WTC11 (cell line): ENCODE measurements at regions not wholly inside any gene's neighbourhood (a gene's known extent, or its start where the extent isn't known, plus 50 kb on each side); places are given as distances from the start of the nearest gene placed in this dataset.

ENCODE experiments used
- ATAC-seq: fragments of 200-7000 bp; cut with Tn5 transposase; 2 replicates; pipeline ENCODE4 v1.10.0; 2021; ENCODE audit warnings: mild to moderate bottlenecking, moderate library complexity
- CTCF ChIA-PET: fragments of 300-600 bp; sonication (Branson Sonifier 250); formaldehyde crosslinking; loops from one replicate; lab custom pipeline; 2021; ENCODE audit warnings: antibody characterized with exemption; lab: Charles Lee
- POLR2A ChIA-PET: fragments of 350-600 bp; sonication (Branson Sonifier 250); formaldehyde crosslinking; loops from one replicate; lab custom pipeline; 2021; ENCODE audit warnings: antibody characterized with exemption; lab: Charles Lee
- DNase-seq: peaks from one replicate; pipeline ENCODE4 v3.0.0; 2021; ENCODE audit warnings: low spot score
- H3K27ac Mint-ChIP-seq: 2 replicates; pipeline ENCODE4 v1.8.0; 2021; ENCODE audit warnings: mixed read lengths
- H3K27me3 Mint-ChIP-seq: 2 replicates; pipeline ENCODE4 v1.8.0; 2021; ENCODE audit warnings: low read depth, mild to moderate bottlenecking, moderate library complexity, mixed read lengths
- H3K36me3 Mint-ChIP-seq: 2 replicates; pipeline ENCODE4 v1.8.0; 2021; ENCODE audit warnings: mixed read lengths
- H3K4me1 Mint-ChIP-seq: 2 replicates; pipeline ENCODE4 v1.8.0; 2022; ENCODE audit warnings: mixed read lengths
- H3K4me3 Mint-ChIP-seq: 2 replicates; pipeline ENCODE4 v1.8.0; 2021; ENCODE audit warnings: mild to moderate bottlenecking, moderate library complexity, mixed read lengths
- H3K9me3 Mint-ChIP-seq: 2 replicates; pipeline ENCODE4 v1.8.0; 2021; ENCODE audit warnings: mixed read lengths
- CBFB ChIP-seq: sonication (generic); formaldehyde crosslinking; IDR thresholded peaks from 2 replicates; pipeline ENCODE4 v1.8.1; 2022; ENCODE audit warnings: mild to moderate bottlenecking, low read depth, missing genetic modification reagents
- ESRRA ChIP-seq: sonication (generic); formaldehyde crosslinking; IDR thresholded peaks from 2 replicates; pipeline ENCODE4 v1.8.1; 2022; ENCODE audit warnings: mild to moderate bottlenecking, missing genetic modification reagents, borderline replicate concordance
- ETV6 ChIP-seq: sonication (generic); formaldehyde crosslinking; IDR thresholded peaks from 2 replicates; pipeline ENCODE4 v1.8.1; 2022; ENCODE audit warnings: mild to moderate bottlenecking, missing genetic modification reagents
- GRHL2 ChIP-seq: fragments of 250-450 bp; sonication (Bioruptor Pico); IDR thresholded peaks from 2 replicates; pipeline ENCODE4 v1.8.0; 2022; ENCODE audit warnings: mild to moderate bottlenecking, moderate library complexity; ENCODE audit not compliant: insufficient replicate concordance, severe bottlenecking
- JUN ChIP-seq: sonication (generic); formaldehyde crosslinking; IDR thresholded peaks from 2 replicates; pipeline ENCODE4 v1.8.0; 2023; ENCODE audit warnings: mild to moderate bottlenecking, missing genetic modification reagents
- MXD4 ChIP-seq: fragments of 250-450 bp; sonication (Bioruptor Pico); IDR thresholded peaks from 2 replicates; pipeline ENCODE4 v1.8.0; 2021; ENCODE audit warnings: mild to moderate bottlenecking, moderate library complexity, borderline replicate concordance
- OVOL2 ChIP-seq: fragments of 250-450 bp; sonication (Bioruptor Pico); IDR thresholded peaks from 2 replicates; pipeline ENCODE4 v1.9.0; 2021; ENCODE audit warnings: mild to moderate bottlenecking, borderline replicate concordance
- RELA ChIP-seq: sonication (generic); formaldehyde crosslinking; IDR thresholded peaks from 2 replicates; pipeline ENCODE4 v1.8.1; 2022; ENCODE audit warnings: missing genetic modification reagents, mild to moderate bottlenecking, borderline replicate concordance
- SMAD3 ChIP-seq: sonication (generic); formaldehyde crosslinking; IDR thresholded peaks from 2 replicates; pipeline ENCODE4 v1.8.0; 2022; ENCODE audit warnings: missing genetic modification reagents, mild to moderate bottlenecking, borderline replicate concordance
- TEAD1 ChIP-seq: sonication (generic); formaldehyde crosslinking; IDR thresholded peaks from 2 replicates; pipeline ENCODE4 v1.8.0; 2022; ENCODE audit warnings: mild to moderate bottlenecking, missing genetic modification reagents
- ZNF138 ChIP-seq: sonication (generic); formaldehyde crosslinking; conservative IDR thresholded peaks from 2 replicates; pipeline ENCODE4 v1.8.1; 2022; ENCODE audit warnings: mild to moderate bottlenecking, moderate library complexity, missing genetic modification reagents
- ZNF671 ChIP-seq: fragments of 250-450 bp; sonication (Bioruptor Pico); IDR thresholded peaks from 2 replicates; pipeline ENCODE4 v1.8.0; 2021; ENCODE audit warnings: mild to moderate bottlenecking
- TF ChIP-seq, protein P1 (sequence below): fragments of 250-450 bp; sonication (Bioruptor Pico); IDR thresholded peaks from 2 replicates; pipeline ENCODE4 v1.9.0; 2021; ENCODE audit warnings: mild to moderate bottlenecking, borderline replicate concordance
- TF ChIP-seq, protein P2 (sequence below): sonication (generic); formaldehyde crosslinking; IDR thresholded peaks from 2 replicates; pipeline ENCODE4 v1.8.0; 2023; ENCODE audit warnings: missing genetic modification reagents, mild to moderate bottlenecking, borderline replicate concordance
- TF ChIP-seq, protein P3 (sequence below): sonication (generic); formaldehyde crosslinking; IDR thresholded peaks from 2 replicates; pipeline ENCODE4 v1.8.1; 2022; ENCODE audit warnings: mild to moderate bottlenecking, moderate library complexity, missing genetic modification reagents
- TF ChIP-seq, protein P4 (sequence below): sonication (generic); formaldehyde crosslinking; conservative IDR thresholded peaks from 2 replicates; pipeline ENCODE4 v1.8.1; 2022; ENCODE audit warnings: mild to moderate bottlenecking, missing genetic modification reagents
- TF ChIP-seq, protein P5 (sequence below): sonication (generic); formaldehyde crosslinking; IDR thresholded peaks from 2 replicates; pipeline ENCODE4 v1.8.1; 2023; ENCODE audit warnings: mild to moderate bottlenecking, missing genetic modification reagents
- TF ChIP-seq, protein P6 (sequence below): sonication (generic); formaldehyde crosslinking; IDR thresholded peaks from 2 replicates; pipeline ENCODE4 v1.8.1; 2023; ENCODE audit warnings: mild to moderate bottlenecking, missing genetic modification reagents, moderate library complexity
- TF ChIP-seq, protein P7 (sequence below): sonication (generic); formaldehyde crosslinking; IDR thresholded peaks from 2 replicates; pipeline ENCODE4 v1.8.1; 2023; ENCODE audit warnings: mild to moderate bottlenecking, missing genetic modification reagents
- TF ChIP-seq, protein P8 (sequence below): sonication (generic); formaldehyde crosslinking; IDR thresholded peaks from 2 replicates; pipeline ENCODE4 v1.8.0; 2022; ENCODE audit warnings: mild to moderate bottlenecking, missing genetic modification reagents

DNA sequence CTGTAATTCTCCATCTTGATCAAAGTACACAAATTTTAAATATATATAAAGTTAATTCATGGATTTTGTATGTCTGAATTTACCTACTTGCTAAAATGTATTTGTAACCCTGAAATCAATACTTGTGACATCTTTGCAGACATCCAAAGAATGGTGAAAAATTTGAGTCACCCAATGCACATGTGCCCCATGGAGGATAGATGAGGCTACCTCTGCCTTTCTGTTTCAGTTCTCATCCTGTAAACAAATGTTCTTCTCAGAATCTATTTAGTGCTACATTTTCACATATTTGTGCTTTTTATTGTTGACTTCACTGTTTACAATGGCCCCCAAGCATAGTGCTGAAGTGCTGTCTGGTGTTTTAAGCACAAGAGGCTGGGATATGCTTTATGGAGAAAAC is 171.5 kb downstream of the LRATD1 start (continued):
- TF ChIP-seq CBFB (CRISPR knock-in tag): no peak
- TF ChIP-seq GRHL2 (CRISPR knock-in tag): no peak
- no peak for TF ChIP-seq OVOL2 (CRISPR knock-in tag)
- TF ChIP-seq, protein P1, sequence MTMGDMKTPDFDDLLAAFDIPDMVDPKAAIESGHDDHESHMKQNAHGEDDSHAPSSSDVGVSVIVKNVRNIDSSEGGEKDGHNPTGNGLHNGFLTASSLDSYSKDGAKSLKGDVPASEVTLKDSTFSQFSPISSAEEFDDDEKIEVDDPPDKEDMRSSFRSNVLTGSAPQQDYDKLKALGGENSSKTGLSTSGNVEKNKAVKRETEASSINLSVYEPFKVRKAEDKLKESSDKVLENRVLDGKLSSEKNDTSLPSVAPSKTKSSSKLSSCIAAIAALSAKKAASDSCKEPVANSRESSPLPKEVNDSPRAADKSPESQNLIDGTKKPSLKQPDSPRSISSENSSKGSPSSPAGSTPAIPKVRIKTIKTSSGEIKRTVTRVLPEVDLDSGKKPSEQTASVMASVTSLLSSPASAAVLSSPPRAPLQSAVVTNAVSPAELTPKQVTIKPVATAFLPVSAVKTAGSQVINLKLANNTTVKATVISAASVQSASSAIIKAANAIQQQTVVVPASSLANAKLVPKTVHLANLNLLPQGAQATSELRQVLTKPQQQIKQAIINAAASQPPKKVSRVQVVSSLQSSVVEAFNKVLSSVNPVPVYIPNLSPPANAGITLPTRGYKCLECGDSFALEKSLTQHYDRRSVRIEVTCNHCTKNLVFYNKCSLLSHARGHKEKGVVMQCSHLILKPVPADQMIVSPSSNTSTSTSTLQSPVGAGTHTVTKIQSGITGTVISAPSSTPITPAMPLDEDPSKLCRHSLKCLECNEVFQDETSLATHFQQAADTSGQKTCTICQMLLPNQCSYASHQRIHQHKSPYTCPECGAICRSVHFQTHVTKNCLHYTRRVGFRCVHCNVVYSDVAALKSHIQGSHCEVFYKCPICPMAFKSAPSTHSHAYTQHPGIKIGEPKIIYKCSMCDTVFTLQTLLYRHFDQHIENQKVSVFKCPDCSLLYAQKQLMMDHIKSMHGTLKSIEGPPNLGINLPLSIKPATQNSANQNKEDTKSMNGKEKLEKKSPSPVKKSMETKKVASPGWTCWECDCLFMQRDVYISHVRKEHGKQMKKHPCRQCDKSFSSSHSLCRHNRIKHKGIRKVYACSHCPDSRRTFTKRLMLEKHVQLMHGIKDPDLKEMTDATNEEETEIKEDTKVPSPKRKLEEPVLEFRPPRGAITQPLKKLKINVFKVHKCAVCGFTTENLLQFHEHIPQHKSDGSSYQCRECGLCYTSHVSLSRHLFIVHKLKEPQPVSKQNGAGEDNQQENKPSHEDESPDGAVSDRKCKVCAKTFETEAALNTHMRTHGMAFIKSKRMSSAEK (CRISPR knock-in tag): no peak
- TF ChIP-seq ETV6 (CRISPR knock-in tag): no peak
- TF ChIP-seq JUN (CRISPR knock-in tag): no peak
- TF ChIP-seq, protein P2, sequence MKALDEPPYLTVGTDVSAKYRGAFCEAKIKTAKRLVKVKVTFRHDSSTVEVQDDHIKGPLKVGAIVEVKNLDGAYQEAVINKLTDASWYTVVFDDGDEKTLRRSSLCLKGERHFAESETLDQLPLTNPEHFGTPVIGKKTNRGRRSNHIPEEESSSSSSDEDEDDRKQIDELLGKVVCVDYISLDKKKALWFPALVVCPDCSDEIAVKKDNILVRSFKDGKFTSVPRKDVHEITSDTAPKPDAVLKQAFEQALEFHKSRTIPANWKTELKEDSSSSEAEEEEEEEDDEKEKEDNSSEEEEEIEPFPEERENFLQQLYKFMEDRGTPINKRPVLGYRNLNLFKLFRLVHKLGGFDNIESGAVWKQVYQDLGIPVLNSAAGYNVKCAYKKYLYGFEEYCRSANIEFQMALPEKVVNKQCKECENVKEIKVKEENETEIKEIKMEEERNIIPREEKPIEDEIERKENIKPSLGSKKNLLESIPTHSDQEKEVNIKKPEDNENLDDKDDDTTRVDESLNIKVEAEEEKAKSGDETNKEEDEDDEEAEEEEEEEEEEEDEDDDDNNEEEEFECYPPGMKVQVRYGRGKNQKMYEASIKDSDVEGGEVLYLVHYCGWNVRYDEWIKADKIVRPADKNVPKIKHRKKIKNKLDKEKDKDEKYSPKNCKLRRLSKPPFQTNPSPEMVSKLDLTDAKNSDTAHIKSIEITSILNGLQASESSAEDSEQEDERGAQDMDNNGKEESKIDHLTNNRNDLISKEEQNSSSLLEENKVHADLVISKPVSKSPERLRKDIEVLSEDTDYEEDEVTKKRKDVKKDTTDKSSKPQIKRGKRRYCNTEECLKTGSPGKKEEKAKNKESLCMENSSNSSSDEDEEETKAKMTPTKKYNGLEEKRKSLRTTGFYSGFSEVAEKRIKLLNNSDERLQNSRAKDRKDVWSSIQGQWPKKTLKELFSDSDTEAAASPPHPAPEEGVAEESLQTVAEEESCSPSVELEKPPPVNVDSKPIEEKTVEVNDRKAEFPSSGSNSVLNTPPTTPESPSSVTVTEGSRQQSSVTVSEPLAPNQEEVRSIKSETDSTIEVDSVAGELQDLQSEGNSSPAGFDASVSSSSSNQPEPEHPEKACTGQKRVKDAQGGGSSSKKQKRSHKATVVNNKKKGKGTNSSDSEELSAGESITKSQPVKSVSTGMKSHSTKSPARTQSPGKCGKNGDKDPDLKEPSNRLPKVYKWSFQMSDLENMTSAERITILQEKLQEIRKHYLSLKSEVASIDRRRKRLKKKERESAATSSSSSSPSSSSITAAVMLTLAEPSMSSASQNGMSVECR (CRISPR knock-in tag): no peak
- no peak for TF ChIP-seq SMAD3
- TF ChIP-seq, protein P3, sequence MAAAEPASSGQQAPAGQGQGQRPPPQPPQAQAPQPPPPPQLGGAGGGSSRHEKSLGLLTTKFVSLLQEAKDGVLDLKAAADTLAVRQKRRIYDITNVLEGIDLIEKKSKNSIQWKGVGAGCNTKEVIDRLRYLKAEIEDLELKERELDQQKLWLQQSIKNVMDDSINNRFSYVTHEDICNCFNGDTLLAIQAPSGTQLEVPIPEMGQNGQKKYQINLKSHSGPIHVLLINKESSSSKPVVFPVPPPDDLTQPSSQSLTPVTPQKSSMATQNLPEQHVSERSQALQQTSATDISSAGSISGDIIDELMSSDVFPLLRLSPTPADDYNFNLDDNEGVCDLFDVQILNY (CRISPR knock-in tag): no peak
- TF ChIP-seq RELA (CRISPR knock-in tag): no peak
- TF ChIP-seq, protein P4, sequence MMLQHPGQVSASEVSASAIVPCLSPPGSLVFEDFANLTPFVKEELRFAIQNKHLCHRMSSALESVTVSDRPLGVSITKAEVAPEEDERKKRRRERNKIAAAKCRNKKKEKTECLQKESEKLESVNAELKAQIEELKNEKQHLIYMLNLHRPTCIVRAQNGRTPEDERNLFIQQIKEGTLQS (CRISPR knock-in tag): no peak

DNA sequence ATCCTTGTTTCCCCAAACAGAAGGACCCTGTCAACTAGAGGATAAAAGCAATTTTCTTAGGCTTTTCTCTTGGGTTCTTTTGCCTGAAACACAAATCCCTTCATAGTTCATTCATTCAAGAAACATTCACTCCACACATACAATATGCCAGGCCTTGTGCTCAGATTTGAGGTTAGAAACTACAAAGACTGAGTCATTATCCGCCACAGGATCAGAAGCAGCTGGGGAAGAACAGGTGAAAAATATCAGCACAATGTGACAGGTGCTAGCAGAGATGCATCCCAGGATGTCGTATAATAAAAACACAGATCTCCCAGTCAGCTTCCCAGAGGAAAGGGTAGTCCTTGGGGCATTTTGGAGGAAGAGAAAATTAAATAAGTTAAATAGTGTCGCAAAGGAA is 172.4 kb downstream of the LRATD1 start:
- ATAC-seq: no peak
- no peak overlapping the region for H3K27ac Mint-ChIP-seq
- H3K36me3 Mint-ChIP-seq: peaks cover 19% of the 10 kb centered on the region
- CTCF ChIA-PET: no interaction called here
- H3K27me3 Mint-ChIP-seq: no peaks in the 10 kb centered on the region; the same call in 1 of the 2 replicates
- POLR2A ChIA-PET: no interaction called here
- DNase-seq: no peak
- no peak overlapping the region for H3K4me3 Mint-ChIP-seq
- peaks cover 8% of the 10 kb centered on the region for H3K4me1 Mint-ChIP-seq
- peaks cover 44% of the 10 kb centered on the region for H3K9me3 Mint-ChIP-seq
- TF ChIP-seq, protein P4 (CRISPR knock-in tag): no peak
- TF ChIP-seq, protein P5, sequence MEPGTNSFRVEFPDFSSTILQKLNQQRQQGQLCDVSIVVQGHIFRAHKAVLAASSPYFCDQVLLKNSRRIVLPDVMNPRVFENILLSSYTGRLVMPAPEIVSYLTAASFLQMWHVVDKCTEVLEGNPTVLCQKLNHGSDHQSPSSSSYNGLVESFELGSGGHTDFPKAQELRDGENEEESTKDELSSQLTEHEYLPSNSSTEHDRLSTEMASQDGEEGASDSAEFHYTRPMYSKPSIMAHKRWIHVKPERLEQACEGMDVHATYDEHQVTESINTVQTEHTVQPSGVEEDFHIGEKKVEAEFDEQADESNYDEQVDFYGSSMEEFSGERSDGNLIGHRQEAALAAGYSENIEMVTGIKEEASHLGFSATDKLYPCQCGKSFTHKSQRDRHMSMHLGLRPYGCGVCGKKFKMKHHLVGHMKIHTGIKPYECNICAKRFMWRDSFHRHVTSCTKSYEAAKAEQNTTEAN (CRISPR knock-in tag): no peak
- TF ChIP-seq ESRRA (CRISPR knock-in tag): no peak
- TF ChIP-seq TEAD1 (CRISPR knock-in tag): no peak
- no peak for TF ChIP-seq ETV6 (CRISPR knock-in tag)
- no peak for TF ChIP-seq MXD4
- TF ChIP-seq ZNF671 (CRISPR knock-in tag): no peak
- no peak for TF ChIP-seq ZNF138 (CRISPR knock-in tag)
- TF ChIP-seq, protein P6, sequence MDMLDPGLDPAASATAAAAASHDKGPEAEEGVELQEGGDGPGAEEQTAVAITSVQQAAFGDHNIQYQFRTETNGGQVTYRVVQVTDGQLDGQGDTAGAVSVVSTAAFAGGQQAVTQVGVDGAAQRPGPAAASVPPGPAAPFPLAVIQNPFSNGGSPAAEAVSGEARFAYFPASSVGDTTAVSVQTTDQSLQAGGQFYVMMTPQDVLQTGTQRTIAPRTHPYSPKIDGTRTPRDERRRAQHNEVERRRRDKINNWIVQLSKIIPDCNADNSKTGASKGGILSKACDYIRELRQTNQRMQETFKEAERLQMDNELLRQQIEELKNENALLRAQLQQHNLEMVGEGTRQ (CRISPR knock-in tag): no peak
- TF ChIP-seq, protein P7, sequence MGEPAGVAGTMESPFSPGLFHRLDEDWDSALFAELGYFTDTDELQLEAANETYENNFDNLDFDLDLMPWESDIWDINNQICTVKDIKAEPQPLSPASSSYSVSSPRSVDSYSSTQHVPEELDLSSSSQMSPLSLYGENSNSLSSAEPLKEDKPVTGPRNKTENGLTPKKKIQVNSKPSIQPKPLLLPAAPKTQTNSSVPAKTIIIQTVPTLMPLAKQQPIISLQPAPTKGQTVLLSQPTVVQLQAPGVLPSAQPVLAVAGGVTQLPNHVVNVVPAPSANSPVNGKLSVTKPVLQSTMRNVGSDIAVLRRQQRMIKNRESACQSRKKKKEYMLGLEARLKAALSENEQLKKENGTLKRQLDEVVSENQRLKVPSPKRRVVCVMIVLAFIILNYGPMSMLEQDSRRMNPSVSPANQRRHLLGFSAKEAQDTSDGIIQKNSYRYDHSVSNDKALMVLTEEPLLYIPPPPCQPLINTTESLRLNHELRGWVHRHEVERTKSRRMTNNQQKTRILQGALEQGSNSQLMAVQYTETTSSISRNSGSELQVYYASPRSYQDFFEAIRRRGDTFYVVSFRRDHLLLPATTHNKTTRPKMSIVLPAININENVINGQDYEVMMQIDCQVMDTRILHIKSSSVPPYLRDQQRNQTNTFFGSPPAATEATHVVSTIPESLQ: no peak
- TF ChIP-seq, protein P8, sequence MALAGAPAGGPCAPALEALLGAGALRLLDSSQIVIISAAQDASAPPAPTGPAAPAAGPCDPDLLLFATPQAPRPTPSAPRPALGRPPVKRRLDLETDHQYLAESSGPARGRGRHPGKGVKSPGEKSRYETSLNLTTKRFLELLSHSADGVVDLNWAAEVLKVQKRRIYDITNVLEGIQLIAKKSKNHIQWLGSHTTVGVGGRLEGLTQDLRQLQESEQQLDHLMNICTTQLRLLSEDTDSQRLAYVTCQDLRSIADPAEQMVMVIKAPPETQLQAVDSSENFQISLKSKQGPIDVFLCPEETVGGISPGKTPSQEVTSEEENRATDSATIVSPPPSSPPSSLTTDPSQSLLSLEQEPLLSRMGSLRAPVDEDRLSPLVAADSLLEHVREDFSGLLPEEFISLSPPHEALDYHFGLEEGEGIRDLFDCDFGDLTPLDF: no peak
